Vagina (tissue), 2 donors: ENCODE measurements at regions not wholly inside any gene's neighbourhood (a gene's known extent, or its start where the extent isn't known, plus 50 kb on each side); places are given as distances from the start of the nearest gene placed in this dataset.

ENCODE experiments used
- POLR2A ChIP-seq, 2 donors: fragments of 450-650 bp; IDR thresholded peaks; one replicate each; pipeline ENCODE4 v1.6.1; 2017; ENCODE audit warnings: antibody characterized with exemption in 2 of 2, mild to moderate bottlenecking in 2 of 2, moderate library complexity in 2 of 2
- TF ChIP-seq, protein P1 (sequence below), 3 experiments: fragments of 450-650 bp in 2 of 3; fragments of 200-600 bp in 1 of 3; sonication (generic) in 1 of 3; IDR thresholded peaks; one replicate each; pipeline ENCODE4 v1.5.1; 2017 to 2019; ENCODE audit warnings: antibody characterized with exemption in 3 of 3, mild to moderate bottlenecking in 2 of 3, moderate library complexity in 2 of 3

DNA sequence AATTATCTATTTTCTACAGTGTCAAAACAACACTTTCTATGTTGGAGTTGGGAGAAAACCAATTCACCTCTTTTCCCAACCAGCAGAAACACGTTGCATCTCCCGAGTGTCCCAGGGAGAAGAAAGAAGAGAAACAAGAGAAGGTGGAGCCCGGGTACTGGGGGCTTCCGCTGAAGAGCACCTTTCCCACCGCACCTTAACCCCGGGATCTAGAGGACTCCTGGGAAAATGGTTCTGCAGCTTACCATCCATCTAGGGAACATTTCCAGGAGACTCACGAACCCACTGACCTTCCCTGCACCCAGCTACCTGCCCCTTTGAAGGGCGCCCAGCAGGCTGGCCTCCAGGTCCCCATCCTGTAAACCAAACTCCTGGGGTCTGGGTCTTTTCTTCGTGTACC lies 346.8 kb downstream of the TCERG1L start:
- TF ChIP-seq, protein P1, sequence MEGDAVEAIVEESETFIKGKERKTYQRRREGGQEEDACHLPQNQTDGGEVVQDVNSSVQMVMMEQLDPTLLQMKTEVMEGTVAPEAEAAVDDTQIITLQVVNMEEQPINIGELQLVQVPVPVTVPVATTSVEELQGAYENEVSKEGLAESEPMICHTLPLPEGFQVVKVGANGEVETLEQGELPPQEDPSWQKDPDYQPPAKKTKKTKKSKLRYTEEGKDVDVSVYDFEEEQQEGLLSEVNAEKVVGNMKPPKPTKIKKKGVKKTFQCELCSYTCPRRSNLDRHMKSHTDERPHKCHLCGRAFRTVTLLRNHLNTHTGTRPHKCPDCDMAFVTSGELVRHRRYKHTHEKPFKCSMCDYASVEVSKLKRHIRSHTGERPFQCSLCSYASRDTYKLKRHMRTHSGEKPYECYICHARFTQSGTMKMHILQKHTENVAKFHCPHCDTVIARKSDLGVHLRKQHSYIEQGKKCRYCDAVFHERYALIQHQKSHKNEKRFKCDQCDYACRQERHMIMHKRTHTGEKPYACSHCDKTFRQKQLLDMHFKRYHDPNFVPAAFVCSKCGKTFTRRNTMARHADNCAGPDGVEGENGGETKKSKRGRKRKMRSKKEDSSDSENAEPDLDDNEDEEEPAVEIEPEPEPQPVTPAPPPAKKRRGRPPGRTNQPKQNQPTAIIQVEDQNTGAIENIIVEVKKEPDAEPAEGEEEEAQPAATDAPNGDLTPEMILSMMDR (IDR thresholded peaks at IDR 0.05): no peak
- no peak for TF ChIP-seq POLR2A (IDR thresholded peaks at IDR 0.05)
